MV-4-11 (cell line): ENCODE measurements at regions not wholly inside any gene's neighbourhood (a gene's known extent, or its start where the extent isn't known, plus 50 kb on each side); places are given as distances from the start of the nearest gene placed in this dataset.

Experiments
- DNase-seq: peaks from one replicate; lab custom pipeline; 2025; lab: John Stamatoyannopoulos, UW

- no peak for DNase-seq
Measured at GRCh38 chr16:52235186-52235585, 311.8 kb downstream of the TOX3 start.

GRCh38 chr16:52234626-52235025 lies 312.3 kb downstream of the TOX3 start:
- no peak for DNase-seq

GRCh38 chr16:52229471-52229870 lies 317.5 kb downstream of the TOX3 start:
- DNase-seq, result no peak

- DNase-seq, result no peak
Measured at GRCh38 chr16:52227851-52228250, 319.1 kb downstream of the TOX3 start.

- no peak for DNase-seq
Measured at GRCh38 chr16:52212841-52213240, 334.1 kb downstream of the TOX3 start.

GRCh38 chr16:52209227-52209626 lies 337.7 kb downstream of the TOX3 start:
- no peak for DNase-seq

GRCh38 chr16:52203096-52203495 lies 343.8 kb downstream of the TOX3 start:
- no peak for DNase-seq

GRCh38 chr16:52193441-52193840 lies 353.5 kb downstream of the TOX3 start:
- no peak for DNase-seq

- peak; percentile 22 for DNase-seq
Measured at GRCh38 chr16:52191531-52192134, 355.3 kb downstream of the TOX3 start.

GRCh38 chr16:52184336-52184735 lies 362.6 kb downstream of the TOX3 start:
- DNase-seq, result no peak

GRCh38 chr16:52182840-52183239 lies 364.1 kb downstream of the TOX3 start:
- no peak for DNase-seq

- no peak for DNase-seq
Measured at GRCh38 chr16:52174168-52174567, 372.8 kb downstream of the TOX3 start.

- DNase-seq, result no peak
Measured at GRCh38 chr16:52171481-52171880, 375.5 kb downstream of the TOX3 start.

GRCh38 chr16:52167328-52167727 lies 379.6 kb downstream of the TOX3 start:
- DNase-seq, result no peak

GRCh38 chr16:52165961-52166360 lies 381.0 kb downstream of the TOX3 start:
- DNase-seq, result no peak

GRCh38 chr16:52149003-52149402 lies 397.9 kb downstream of the TOX3 start:
- DNase-seq, result no peak

GRCh38 chr16:52141871-52142270 lies 405.1 kb downstream of the TOX3 start:
- DNase-seq, result no peak

GRCh38 chr16:52128361-52128760 lies 418.6 kb downstream of the TOX3 start:
- DNase-seq, result no peak

GRCh38 chr16:52123842-52124241 lies 423.1 kb downstream of the TOX3 start:
- no peak for DNase-seq

GRCh38 chr16:52123061-52123839 lies 423.7 kb downstream of the TOX3 start:
- DNase-seq, result no peak

- no peak for DNase-seq
Measured at GRCh38 chr16:52117171-52117570, 429.8 kb downstream of the TOX3 start.

GRCh38 chr16:52114379-52114778 lies 432.6 kb downstream of the TOX3 start:
- DNase-seq, result no peak

- DNase-seq, result no peak
Measured at GRCh38 chr16:52113533-52114183, 433.3 kb downstream of the TOX3 start.
